Smooth muscle cell (in vitro differentiated cells): ENCODE measurements at regions not wholly inside any gene's neighbourhood (a gene's known extent, or its start where the extent isn't known, plus 50 kb on each side); places are given as distances from the start of the nearest gene placed in this dataset.

Source experiments
- DNase-seq: peaks from one replicate; lab custom pipeline; 2025; ENCODE audit not compliant: unreplicated experiment; lab: John Stamatoyannopoulos, UW
- H2AFZ ChIP-seq: fragments of 200-600 bp; sonication (generic); 2 replicates; pipeline ENCODE4 v1.6.0; 2016; ENCODE audit warnings: antibody characterized with exemption, low read depth, mild to moderate bottlenecking
- H3F3A ChIP-seq: fragments of 200-600 bp; sonication (generic); 2 replicates; pipeline ENCODE4 v1.6.0; 2017; ENCODE audit warnings: antibody characterized with exemption, low read depth
- H3K27ac ChIP-seq: fragments of 200-600 bp; sonication (generic); 2 replicates; pipeline ENCODE4 v1.5.1; 2016; ENCODE audit warnings: low read depth, mild to moderate bottlenecking
- H3K27me3 ChIP-seq: fragments of 200-600 bp; sonication (generic); 2 replicates; pipeline ENCODE4 v1.6.1; 2016; ENCODE audit warnings: low read depth, mild to moderate bottlenecking
- H3K36me3 ChIP-seq: fragments of 200-600 bp; sonication (generic); 2 replicates; pipeline ENCODE4 v1.5.1; 2016; ENCODE audit warnings: low read depth
- H3K4me1 ChIP-seq: fragments of 200-600 bp; sonication (generic); 2 replicates; pipeline ENCODE4 v1.5.1; 2016; ENCODE audit warnings: low read depth
- H3K4me2 ChIP-seq: fragments of 200-600 bp; sonication (generic); 2 replicates; pipeline ENCODE4 v1.6.0; 2016; ENCODE audit warnings: mild to moderate bottlenecking
- H3K4me3 ChIP-seq: fragments of 200-600 bp; sonication (generic); 2 replicates; pipeline ENCODE4 v1.5.1; 2016; ENCODE audit warnings: mild to moderate bottlenecking
- H3K79me2 ChIP-seq: fragments of 200-600 bp; sonication (generic); 2 replicates; pipeline ENCODE4 v1.6.0; 2016; ENCODE audit warnings: low read depth, mild to moderate bottlenecking
- H3K9ac ChIP-seq: fragments of 200-600 bp; sonication (generic); 2 replicates; pipeline ENCODE4 v1.6.0; 2016; ENCODE audit warnings: low read depth
- H3K9me3 ChIP-seq: fragments of 200-600 bp; sonication (generic); replicated peaks from 2 replicates; pipeline ENCODE4 v1.5.1; 2016; ENCODE audit warnings: low read depth
- H4K20me1 ChIP-seq: fragments of 200-600 bp; sonication (generic); 2 replicates; pipeline ENCODE4 v1.6.0; 2016; ENCODE audit warnings: low read depth
- CTCF ChIP-seq: fragments of 200-600 bp; sonication (generic); IDR thresholded peaks from 2 replicates; pipeline ENCODE4 v1.5.1; 2017; ENCODE audit warnings: borderline replicate concordance, mild to moderate bottlenecking, antibody characterized with exemption; ENCODE audit not compliant: insufficient read depth, poor library complexity, severe bottlenecking
- WGBS: methylation state at CpG from one replicate; pipeline ENCODE4 v1.1.7; 2016; ENCODE audit warnings: low lambda C conversion rate; 5-methylcytosine and 5-hydroxymethylcytosine counted together

DNA sequence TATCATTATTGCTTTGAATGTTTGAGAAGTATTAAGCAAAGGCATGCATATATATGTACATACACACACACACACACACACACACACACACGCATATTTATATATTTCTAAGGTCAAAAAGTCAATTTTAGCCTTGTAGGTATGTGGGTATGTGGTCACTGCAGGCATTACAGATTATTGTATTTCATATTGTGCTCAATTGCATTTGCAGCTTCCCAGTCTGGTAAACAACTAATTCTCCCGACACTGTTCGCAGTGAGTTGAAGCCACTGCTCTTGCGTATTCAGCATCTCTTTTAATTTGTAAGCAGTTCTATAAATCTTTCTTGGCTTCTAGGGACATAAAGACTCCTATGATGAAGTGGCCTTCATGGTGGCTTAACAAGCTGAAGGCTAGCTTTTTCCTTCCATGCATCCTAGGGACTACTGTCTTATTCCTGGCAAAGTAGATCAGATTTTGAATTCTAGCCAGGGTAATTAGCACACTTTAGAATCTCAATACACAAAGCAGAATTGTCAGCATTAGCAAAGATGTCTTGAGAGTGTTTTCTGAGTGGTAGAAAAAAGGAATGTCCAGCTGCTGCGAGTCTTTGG, 368.6 kb upstream of the NEGR1 start:
- WGBS, result 91% methylated on average over 5 of the region's 5 CpGs
- no peak overlapping the region for H3K4me3 ChIP-seq

DNA sequence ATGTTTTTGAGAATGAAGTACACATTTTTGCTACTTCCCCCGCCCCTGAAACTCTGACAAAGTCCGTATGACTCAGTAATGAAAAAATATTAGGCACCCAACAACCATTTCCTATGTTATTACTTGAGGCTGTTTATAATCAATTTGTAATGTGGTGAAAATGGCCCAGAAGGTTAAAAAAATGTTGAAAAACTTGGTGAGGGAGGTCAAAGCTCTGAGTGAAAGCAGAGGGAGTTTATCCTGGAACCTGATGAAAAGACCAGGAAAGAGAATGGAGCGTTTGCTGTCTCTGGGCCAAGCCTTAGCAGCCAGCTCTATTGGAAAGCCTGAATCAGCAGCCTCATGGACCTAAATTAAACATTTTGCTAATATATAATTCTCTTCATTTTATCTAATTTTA, 367.7 kb upstream of the NEGR1 start:
- H2AFZ ChIP-seq, result no peak overlapping the region
- no peak for DNase-seq
- H3K4me2 ChIP-seq, result no peak overlapping the region
- no peaks in the 10 kb centered on the region for H3K79me2 ChIP-seq
- no peaks in the 10 kb centered on the region for H3K9me3 ChIP-seq
- no peaks in the 10 kb centered on the region for H3F3A ChIP-seq
- no peak for TF ChIP-seq CTCF
- H3K36me3 ChIP-seq, result no peaks in the 10 kb centered on the region
- no peak overlapping the region for H3K27ac ChIP-seq
- no peak overlapping the region for H3K9ac ChIP-seq
- no peak overlapping the region for H3K4me3 ChIP-seq
- no peaks in the 10 kb centered on the region for H4K20me1 ChIP-seq
- H3K27me3 ChIP-seq, result no peaks in the 10 kb centered on the region
- no peaks in the 10 kb centered on the region for H3K4me1 ChIP-seq
- WGBS, result 81% methylated on average over 3 of the region's 3 CpGs

More for the DNA sequence above, 368.6 kb upstream of the NEGR1 start:
- no peaks in the 10 kb centered on the region for H3K4me1 ChIP-seq
- H2AFZ ChIP-seq, result no peak overlapping the region
- no peaks in the 10 kb centered on the region for H3K9me3 ChIP-seq
- H3K4me2 ChIP-seq, result no peak overlapping the region
- H3K79me2 ChIP-seq, result no peaks in the 10 kb centered on the region
- H3K9ac ChIP-seq, result no peak overlapping the region
- no peak overlapping the region for H3K27ac ChIP-seq
- no peak for DNase-seq
- no peaks in the 10 kb centered on the region for H3K27me3 ChIP-seq
- no peaks in the 10 kb centered on the region for H3F3A ChIP-seq
- no peaks in the 10 kb centered on the region for H3K36me3 ChIP-seq
- TF ChIP-seq CTCF, result no peak
- no peaks in the 10 kb centered on the region for H4K20me1 ChIP-seq

DNA sequence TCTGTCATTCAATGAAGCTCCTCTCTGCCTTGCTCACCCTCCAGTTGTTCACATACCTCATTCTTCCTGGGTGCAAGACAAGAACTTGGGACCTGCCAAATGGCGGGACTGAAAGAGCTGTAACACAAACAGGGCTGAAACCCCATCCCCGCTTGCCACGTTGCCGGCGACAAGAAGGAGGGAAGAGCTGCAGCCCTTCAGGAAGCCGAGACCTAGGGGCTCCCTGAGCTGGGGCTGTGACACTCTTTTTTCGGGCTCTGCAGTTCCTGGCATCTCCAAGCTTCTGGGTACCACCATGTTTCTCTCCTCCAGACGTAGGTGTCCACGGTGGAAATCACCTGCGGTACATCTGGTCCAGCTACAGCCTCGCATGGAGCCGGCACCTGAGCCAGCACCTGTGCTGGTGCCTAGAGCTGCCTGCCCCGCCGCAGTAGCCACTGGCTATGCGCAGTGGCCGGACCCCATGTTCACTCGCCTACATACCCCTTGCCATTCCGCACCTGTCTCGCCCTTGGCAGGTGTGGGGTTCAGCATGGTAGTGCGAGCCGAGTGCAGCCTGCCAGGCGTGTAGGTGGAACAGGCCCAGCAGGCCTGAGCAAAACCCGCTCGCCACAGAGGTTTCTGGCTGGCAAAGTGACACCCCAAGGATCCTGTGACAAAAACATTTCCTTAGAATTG, 367.0 kb upstream of the NEGR1 start:
- H3K4me2 ChIP-seq, result no peak overlapping the region
- 93% methylated on average over 24 of the region's 24 CpGs for WGBS

More for the DNA sequence above, 367.0 kb upstream of the NEGR1 start:
- no peaks in the 10 kb centered on the region for H3F3A ChIP-seq
- H3K79me2 ChIP-seq, result no peaks in the 10 kb centered on the region
- DNase-seq, result no peak
- H3K4me1 ChIP-seq, result no peaks in the 10 kb centered on the region
- H3K27me3 ChIP-seq, result no peaks in the 10 kb centered on the region
- no peak for TF ChIP-seq CTCF
- H4K20me1 ChIP-seq, result no peaks in the 10 kb centered on the region
- H3K27ac ChIP-seq, result no peak overlapping the region
- H3K4me3 ChIP-seq, result no peak overlapping the region
- no peak overlapping the region for H3K9ac ChIP-seq
- no peaks in the 10 kb centered on the region for H3K36me3 ChIP-seq
- H2AFZ ChIP-seq, result no peak overlapping the region
- no peaks in the 10 kb centered on the region for H3K9me3 ChIP-seq
